CD4-positive, CD25-positive, alpha-beta regulatory T cell (primary cell): ENCODE measurements at regions not wholly inside any gene's neighbourhood (a gene's known extent, or its start where the extent isn't known, plus 50 kb on each side); places are given as distances from the start of the nearest gene placed in this dataset.

Source experiments
- ATAC-seq, 2 donors: fragments of 150-1000 bp; cut with Tn5 transposase; one replicate each; pipeline ENCODE4 v1.10.0; 2021; ENCODE audit warnings: low read depth in 2 of 2, moderate number of reproducible peaks in 2 of 2, moderate library complexity in 1 of 2
- DNase-seq, 3 donors: peaks; one replicate each; pipeline versions ENCODE4 v3.0.0 to v3.0.0-alpha.2; 2012 to 2022; ENCODE audit warnings: mixed read lengths in 1 of 3
- H3K27ac ChIP-seq: one replicate; pipeline ENCODE4 v1.7.0; 2013; ENCODE audit warnings: mild to moderate bottlenecking, low read length; ENCODE audit not compliant: insufficient read depth, poor library complexity, severe bottlenecking
- H3K27me3 ChIP-seq: one replicate; pipeline ENCODE4 v1.7.0; 2013; ENCODE audit warnings: low read length; ENCODE audit not compliant: control insufficient read depth, insufficient read depth
- H3K36me3 ChIP-seq: one replicate; pipeline ENCODE4 v1.7.0; 2013; ENCODE audit warnings: mild to moderate bottlenecking, low read length, moderate library complexity; ENCODE audit not compliant: control insufficient read depth, insufficient read depth
- H3K4me1 ChIP-seq: 2 replicates; pipeline ENCODE4 v1.7.0; 2013; ENCODE audit warnings: mild to moderate bottlenecking, low read length; ENCODE audit not compliant: insufficient read depth, control insufficient read depth, poor library complexity, severe bottlenecking
- H3K4me3 ChIP-seq: one replicate; pipeline ENCODE4 v1.7.0; 2013; ENCODE audit warnings: low read depth, mild to moderate bottlenecking, low read length, moderate library complexity
- H3K9me3 ChIP-seq, 2 experiments: 1 replicate in 1 of 2; 2 replicates in 1 of 2; pipeline ENCODE4 v1.7.0; 2013; ENCODE audit warnings: low read length in 2 of 2, mild to moderate bottlenecking in 1 of 2, moderate library complexity in 1 of 2; ENCODE audit not compliant: control insufficient read depth in 2 of 2
- H3K27ac Mint-ChIP-seq, 3 donors: one replicate each; pipeline ENCODE4 v1.8.0; 2020 to 2022; ENCODE audit warnings: mild to moderate bottlenecking in 3 of 3, mixed read lengths in 3 of 3, moderate library complexity in 2 of 3
- H3K27me3 Mint-ChIP-seq: one replicate; pipeline ENCODE4 v1.8.0; 2022; ENCODE audit warnings: mild to moderate bottlenecking, mixed read lengths
- H3K36me3 Mint-ChIP-seq: one replicate; pipeline ENCODE4 v1.8.0; 2020; ENCODE audit warnings: mixed read lengths
- H3K4me1 Mint-ChIP-seq, 4 donors: one replicate each; pipeline ENCODE4 v1.8.0; 2020 to 2022; ENCODE audit warnings: mixed read lengths in 4 of 4, mild to moderate bottlenecking in 1 of 4
- H3K4me3 Mint-ChIP-seq, 4 donors: one replicate each; pipeline ENCODE4 v1.8.0; 2020 to 2022; ENCODE audit warnings: mild to moderate bottlenecking in 4 of 4, mixed read lengths in 4 of 4, moderate library complexity in 3 of 4
- H3K9me3 Mint-ChIP-seq, 7 donors: one replicate each; pipeline ENCODE4 v1.8.0; 2020 to 2022; ENCODE audit warnings: mixed read lengths in 7 of 7, mild to moderate bottlenecking in 3 of 7, moderate library complexity in 2 of 7

DNA sequence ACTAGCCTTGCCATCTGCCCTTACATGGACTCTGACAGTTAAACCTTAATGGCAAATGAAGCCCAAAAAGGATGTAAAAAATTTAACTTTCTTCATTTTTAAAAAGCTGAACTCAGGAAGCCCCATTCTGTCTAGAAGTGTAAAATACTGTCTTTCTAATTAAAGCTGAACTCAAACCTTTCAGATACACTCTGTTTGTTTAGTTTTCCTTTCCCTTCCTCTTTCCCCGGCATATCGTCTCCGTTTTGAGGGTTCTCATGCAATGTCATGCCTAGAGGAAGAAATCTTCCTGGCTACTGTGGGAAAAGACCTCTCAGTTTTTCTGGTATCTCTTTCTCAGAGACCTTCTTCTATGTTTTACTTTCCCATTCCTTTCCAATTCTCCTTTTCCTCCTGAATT, 841.5 kb downstream of the DTWD2 start:
- no peak overlapping the region for H3K4me3 ChIP-seq
- H3K9me3 Mint-ChIP-seq = peaks cover 0 to 17% (median 9%) of the 10 kb centered on the region in 7 donors
- no peaks in the 10 kb centered on the region for H3K27me3 Mint-ChIP-seq
- no peak for ATAC-seq
- H3K9me3 ChIP-seq = no peaks in the 10 kb centered on the region
- peaks cover 3% of the 10 kb centered on the region for H3K36me3 Mint-ChIP-seq
- no peaks in the 10 kb centered on the region for H3K36me3 ChIP-seq
- H3K4me1 ChIP-seq = no peaks in the 10 kb centered on the region
- no peak for DNase-seq
- H3K27ac ChIP-seq = no peak overlapping the region
- no peaks in the 10 kb centered on the region for H3K27me3 ChIP-seq
- no peaks in the 10 kb centered on the region for H3K4me1 Mint-ChIP-seq
- no peak overlapping the region for H3K4me3 Mint-ChIP-seq
- no peak overlapping the region for H3K27ac Mint-ChIP-seq

DNA sequence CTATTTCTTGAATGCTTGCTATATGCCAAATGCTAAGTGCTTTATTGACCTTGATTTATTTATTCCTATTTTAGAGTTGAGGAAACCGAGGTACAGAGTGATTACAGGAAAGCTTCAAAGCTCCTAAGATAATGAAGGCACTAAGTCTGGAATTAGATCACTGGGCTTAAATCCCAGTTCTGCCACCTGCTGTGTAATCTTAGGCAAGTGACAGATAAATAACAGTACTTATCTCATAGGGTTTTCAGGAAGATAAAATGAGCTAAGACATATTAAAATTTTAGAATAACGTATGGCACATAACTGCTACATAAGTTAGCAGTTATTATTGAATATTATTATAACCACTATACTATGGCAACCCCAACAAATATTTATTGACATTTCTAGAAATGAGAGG, 843.8 kb downstream of the DTWD2 start:
- Mint-ChIP-seq H3K9me3 (peaks cover 1 to 15% (median 6%) of the 10 kb centered on the region in 7 donors), H3K4me1 (no peaks in the 10 kb centered on the region), H3K27me3 (no peaks in the 10 kb centered on the region), H3K4me3 (no peak overlapping the region), H3K36me3 (peaks cover 3% of the 10 kb centered on the region), H3K27ac (no peak overlapping the region)
- no peak for DNase-seq
- no peaks in the 10 kb centered on the region for H3K27me3 ChIP-seq
- no peak overlapping the region for H3K27ac ChIP-seq
- no peaks in the 10 kb centered on the region for H3K4me1 ChIP-seq
- no peaks in the 10 kb centered on the region for H3K36me3 ChIP-seq
- no peaks in the 10 kb centered on the region for H3K9me3 ChIP-seq
- no peak overlapping the region for H3K4me3 ChIP-seq
- ATAC-seq = no peak

GRCh38 chr5:118139361-118139760, 849.0 kb downstream of the DTWD2 start:
- no peak overlapping the region for H3K27ac Mint-ChIP-seq
- Histone ChIP-seq H3K9me3 (no peaks in the 10 kb centered on the region), H3K4me1 (no peaks in the 10 kb centered on the region), H3K27me3 (no peaks in the 10 kb centered on the region), H3K36me3 (no peaks in the 10 kb centered on the region), H3K27ac (no peak overlapping the region), H3K4me3 (no peak overlapping the region)
- H3K4me3 Mint-ChIP-seq = no peak overlapping the region
- H3K36me3 Mint-ChIP-seq = no peaks in the 10 kb centered on the region
- ATAC-seq (no peak), DNase-seq (no peak)
- peaks cover 1 to 5% (median 3%) of the 10 kb centered on the region in 7 donors for H3K9me3 Mint-ChIP-seq
- no peaks in the 10 kb centered on the region for H3K4me1 Mint-ChIP-seq
- no peaks in the 10 kb centered on the region for H3K27me3 Mint-ChIP-seq

GRCh38 chr5:118126159-118126558, 862.2 kb downstream of the DTWD2 start:
- Histone ChIP-seq H3K27ac (no peak overlapping the region), H3K9me3 (no peaks in the 10 kb centered on the region), H3K4me1 (no peaks in the 10 kb centered on the region), H3K36me3 (no peaks in the 10 kb centered on the region), H3K27me3 (no peaks in the 10 kb centered on the region), H3K4me3 (no peak overlapping the region)
- no peaks in the 10 kb centered on the region for H3K27me3 Mint-ChIP-seq
- no peak overlapping the region for H3K27ac Mint-ChIP-seq
- no peak for DNase-seq
- no peaks in the 10 kb centered on the region for H3K4me1 Mint-ChIP-seq
- H3K9me3 Mint-ChIP-seq = peaks cover 0 to 10% (median 1%) of the 10 kb centered on the region in 7 donors
- H3K4me3 Mint-ChIP-seq = no peak overlapping the region
- ATAC-seq = no peak
- H3K36me3 Mint-ChIP-seq = no peaks in the 10 kb centered on the region

DNA sequence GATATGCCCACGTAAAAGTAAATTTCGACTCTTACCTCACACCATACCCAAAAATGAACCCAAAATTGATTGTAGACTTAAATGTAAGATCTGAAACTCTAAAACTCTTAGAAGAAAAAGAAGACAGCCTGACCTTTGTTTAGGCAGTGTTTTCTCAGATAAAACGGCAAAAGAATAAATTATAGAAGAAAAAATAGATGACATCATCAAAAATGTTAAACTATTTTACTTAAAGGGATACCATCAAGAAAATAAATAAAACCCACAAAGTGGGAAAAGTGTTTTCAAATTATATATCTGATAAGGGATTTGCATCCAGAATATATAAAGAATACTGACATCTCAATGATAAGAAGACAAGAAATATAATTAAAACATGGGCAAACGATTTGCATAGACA, 862.7 kb downstream of the DTWD2 start:
- no peaks in the 10 kb centered on the region for H3K27me3 ChIP-seq
- no peaks in the 10 kb centered on the region for H3K9me3 ChIP-seq
- H3K27me3 Mint-ChIP-seq = no peaks in the 10 kb centered on the region
- H3K27ac ChIP-seq = no peak overlapping the region
- no peak for ATAC-seq
- no peak overlapping the region for H3K27ac Mint-ChIP-seq
- DNase-seq = no peak
- H3K4me1 Mint-ChIP-seq = peaks cover 0 to 2% (median 0%) of the 10 kb centered on the region in 4 donors
- no peaks in the 10 kb centered on the region for H3K4me1 ChIP-seq
- H3K4me3 ChIP-seq = no peak overlapping the region
- no peaks in the 10 kb centered on the region for H3K36me3 Mint-ChIP-seq
- no peak overlapping the region for H3K4me3 Mint-ChIP-seq
- H3K36me3 ChIP-seq = no peaks in the 10 kb centered on the region
- peaks cover 0 to 10% (median 3%) of the 10 kb centered on the region in 7 donors for H3K9me3 Mint-ChIP-seq

- Mint-ChIP-seq H3K9me3 (peaks cover 1 to 22% (median 4%) of the 10 kb centered on the region in 7 donors), H3K36me3 (no peaks in the 10 kb centered on the region), H3K27me3 (no peaks in the 10 kb centered on the region), H3K4me1 (peaks cover 0 to 2% (median 0%) of the 10 kb centered on the region in 4 donors), H3K4me3 (no peak overlapping the region), H3K27ac (no peak overlapping the region)
- ATAC-seq (no peak), DNase-seq (no peak)
- H3K36me3 ChIP-seq = no peaks in the 10 kb centered on the region
- H3K4me3 ChIP-seq = no peak overlapping the region
- no peaks in the 10 kb centered on the region for H3K9me3 ChIP-seq
- no peaks in the 10 kb centered on the region for H3K4me1 ChIP-seq
- H3K27ac ChIP-seq = no peak overlapping the region
- no peaks in the 10 kb centered on the region for H3K27me3 ChIP-seq
Observed at GRCh38 chr5:118121258-118121657, 867.1 kb downstream of the DTWD2 start.

DNA sequence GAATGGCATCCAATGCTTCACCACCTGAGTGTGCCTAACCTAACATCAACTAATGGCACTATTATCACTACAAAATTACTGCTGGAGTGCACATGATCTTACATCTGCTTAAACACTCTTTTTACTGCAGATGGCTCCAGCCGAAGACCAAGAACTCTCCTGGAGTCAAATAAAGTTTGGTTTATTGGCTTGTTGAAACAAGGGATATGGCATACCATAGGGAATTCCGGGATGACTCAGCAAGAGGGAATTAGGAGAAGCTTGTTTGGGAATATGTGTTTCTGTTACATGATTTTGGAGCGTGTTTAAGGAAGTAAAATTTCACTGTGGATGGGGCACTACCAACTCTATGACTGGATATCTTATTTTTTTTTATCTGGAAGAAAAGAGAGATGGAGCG, 872.6 kb downstream of the DTWD2 start:
- no peaks in the 10 kb centered on the region for H3K36me3 Mint-ChIP-seq
- H3K27me3 ChIP-seq = no peaks in the 10 kb centered on the region
- no peaks in the 10 kb centered on the region for H3K36me3 ChIP-seq
- no peak overlapping the region for H3K27ac Mint-ChIP-seq
- H3K9me3 ChIP-seq = peaks cover 0 to 2% of the 10 kb centered on the region in 2 experiments
- no peaks in the 10 kb centered on the region for H3K27me3 Mint-ChIP-seq
- H3K4me1 ChIP-seq = no peaks in the 10 kb centered on the region
- H3K4me3 Mint-ChIP-seq = no peak overlapping the region
- no peak overlapping the region for H3K4me3 ChIP-seq
- peaks cover 2 to 12% (median 4%) of the 10 kb centered on the region in 7 donors for H3K9me3 Mint-ChIP-seq
- no peak overlapping the region for H3K27ac ChIP-seq
- ATAC-seq (no peak), DNase-seq (no peak)
- H3K4me1 Mint-ChIP-seq = peaks cover 0 to 1% (median 0%) of the 10 kb centered on the region in 4 donors

GRCh38 chr5:118111956-118112355, 876.4 kb downstream of the DTWD2 start:
- H3K36me3 ChIP-seq = no peaks in the 10 kb centered on the region
- no peak overlapping the region for H3K4me3 ChIP-seq
- Mint-ChIP-seq H3K27me3 (no peaks in the 10 kb centered on the region), H3K36me3 (no peaks in the 10 kb centered on the region), H3K4me1 (no peaks in the 10 kb centered on the region), H3K4me3 (no peak overlapping the region), H3K27ac (no peak overlapping the region), H3K9me3 (peaks cover 0 to 7% (median 5%) of the 10 kb centered on the region in 7 donors)
- DNase-seq (no peak), ATAC-seq (no peak)
- no peaks in the 10 kb centered on the region for H3K4me1 ChIP-seq
- no peak overlapping the region for H3K27ac ChIP-seq
- H3K27me3 ChIP-seq = no peaks in the 10 kb centered on the region
- peaks cover 0 to 2% of the 10 kb centered on the region in 2 experiments for H3K9me3 ChIP-seq
